ENCODE measurements at regions not wholly inside any gene's neighbourhood (a gene's known extent, or its start where the extent isn't known, plus 50 kb on each side); places are given as distances from the start of the nearest gene placed in this dataset.

- DNase-seq: no peak
- H4K20me1 ChIP-seq (ENCODE audit: insufficient read depth): no peaks in the 10 kb centered on the region
- H3K4me3 ChIP-seq: no peak overlapping the region
- H3K79me2 ChIP-seq (ENCODE audit: insufficient read depth): no peaks in the 10 kb centered on the region
- no peaks in the 10 kb centered on the region for H3K27me3 ChIP-seq (replicated peaks; ENCODE audit: insufficient read depth)
- H3K9me3 ChIP-seq (ENCODE audit: low read depth): no peaks in the 10 kb centered on the region
- TF ChIP-seq EZH2phosphoT487 (IDR thresholded peaks at IDR 0.05; ENCODE audit: insufficient read depth, low read depth) (no peak), EZH2 (IDR thresholded peaks at IDR 0.05; ENCODE audit: insufficient read depth, poor library complexity, severe bottlenecking) (no peak)
- no peak overlapping the region for H3K9ac ChIP-seq
- no peak overlapping the region for H2AFZ ChIP-seq
- H3K36me3 ChIP-seq (ENCODE audit: low read depth): no peaks in the 10 kb centered on the region
- H3K4me1 ChIP-seq (ENCODE audit: insufficient read depth): no peaks in the 10 kb centered on the region
- in situ Hi-C loops (cut with MboI): no loop called here
- 82% methylated on average over 1 of the region's 1 CpG for WGBS, 2 experiments (ENCODE audit: low coverage in 1 of 2, low lambda C conversion rate in 2 of 2, missing lambda C conversion rate in 2 of 2)
- H3F3A ChIP-seq (ENCODE audit: insufficient read depth): no peaks in the 10 kb centered on the region
- peaks cover 5% of the 10 kb centered on the region for H3K9me2 ChIP-seq (ENCODE audit: insufficient read depth)
- H3K4me2 ChIP-seq (ENCODE audit: unreplicated experiment): no peak overlapping the region
- no peak overlapping the region for H3K27ac ChIP-seq
Observed at GRCh38 chr2:180231015-180231414, 223.9 kb upstream of the CWC22 start.

DNA sequence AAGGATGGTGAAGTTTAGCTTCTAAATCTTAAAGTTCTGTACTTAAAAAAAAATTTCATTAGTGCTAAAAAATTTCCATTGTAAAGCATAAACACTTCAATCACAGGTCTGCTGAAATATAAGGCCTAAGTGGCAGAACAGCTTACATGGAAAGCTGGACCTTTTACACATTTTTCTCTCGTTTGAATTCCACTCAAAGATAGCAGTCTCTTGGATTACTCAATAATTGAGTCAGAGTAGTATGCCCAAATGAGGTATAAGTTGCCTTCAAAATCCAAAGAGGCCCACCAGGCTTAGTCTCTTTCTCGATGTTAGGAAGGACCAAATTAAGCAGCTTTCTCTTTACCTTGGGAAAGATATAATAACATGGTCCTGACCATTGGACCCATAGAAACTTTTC, 220.4 kb upstream of the CWC22 start:
- Histone ChIP-seq H3K9me2 (ENCODE audit: insufficient read depth) (peaks cover 5% of the 10 kb centered on the region), H3K9ac (no peak overlapping the region), H3K79me2 (ENCODE audit: insufficient read depth) (no peaks in the 10 kb centered on the region), H2AFZ (no peak overlapping the region), H3K9me3 (ENCODE audit: low read depth) (no peaks in the 10 kb centered on the region), H3K4me3 (no peak overlapping the region), H3F3A (ENCODE audit: insufficient read depth) (peaks cover 3% of the 10 kb centered on the region; the same call in 1 of the 2 replicates), H4K20me1 (ENCODE audit: insufficient read depth) (no peaks in the 10 kb centered on the region), H3K27ac (no peak overlapping the region), H3K36me3 (ENCODE audit: low read depth) (no peaks in the 10 kb centered on the region), H3K27me3 (replicated peaks; ENCODE audit: insufficient read depth) (no peaks in the 10 kb centered on the region), H3K4me2 (ENCODE audit: unreplicated experiment) (no peak overlapping the region), H3K4me1 (ENCODE audit: insufficient read depth) (peaks cover 5% of the 10 kb centered on the region; the same call in 1 of the 2 replicates)
- TF ChIP-seq EZH2 (IDR thresholded peaks at IDR 0.05; ENCODE audit: insufficient read depth, poor library complexity, severe bottlenecking) (no peak), EZH2phosphoT487 (IDR thresholded peaks at IDR 0.05; ENCODE audit: insufficient read depth, low read depth) (no peak)
- in situ Hi-C loops (cut with MboI): no loop called here
- peak; percentile 48 for DNase-seq
- 54% methylated on average over 2 of the region's 2 CpGs for WGBS, 2 experiments (ENCODE audit: low coverage in 1 of 2, low lambda C conversion rate in 2 of 2, missing lambda C conversion rate in 2 of 2)

- TF ChIP-seq EZH2 (IDR thresholded peaks at IDR 0.05; ENCODE audit: insufficient read depth, poor library complexity, severe bottlenecking) (no peak), EZH2phosphoT487 (IDR thresholded peaks at IDR 0.05; ENCODE audit: insufficient read depth, low read depth) (no peak)
- in situ Hi-C loops (cut with MboI): no loop called here
- Histone ChIP-seq H3K27ac (no peak overlapping the region), H3K4me3 (no peak overlapping the region), H2AFZ (no peak overlapping the region), H3K4me2 (ENCODE audit: unreplicated experiment) (no peak overlapping the region), H3K9me3 (ENCODE audit: low read depth) (no peaks in the 10 kb centered on the region), H3K36me3 (ENCODE audit: low read depth) (no peaks in the 10 kb centered on the region), H3K4me1 (ENCODE audit: insufficient read depth) (peaks cover 11% of the 10 kb centered on the region; the same call in 1 of the 2 replicates), H3K27me3 (replicated peaks; ENCODE audit: insufficient read depth) (no peaks in the 10 kb centered on the region), H3K9ac (no peak overlapping the region), H4K20me1 (ENCODE audit: insufficient read depth) (no peaks in the 10 kb centered on the region), H3K9me2 (ENCODE audit: insufficient read depth) (no peaks in the 10 kb centered on the region), H3F3A (ENCODE audit: insufficient read depth) (peaks cover 3% of the 10 kb centered on the region; the same call in 1 of the 2 replicates), H3K79me2 (ENCODE audit: insufficient read depth) (no peaks in the 10 kb centered on the region)
- no peak for DNase-seq
Observed at GRCh38 chr2:180225118-180225517, 218.0 kb upstream of the CWC22 start.

- peak; percentile 98 for DNase-seq
- Histone ChIP-seq H3K4me1 (ENCODE audit: insufficient read depth) (peaks cover 18% of the 10 kb centered on the region; the same call in 1 of the 2 replicates), H3K4me3 (no peak overlapping the region), H3K9ac (no peak overlapping the region), H3K27ac (0 out of 2 replicates have a peak overlapping the region, but pooled peaks have one; percentile 29), H4K20me1 (ENCODE audit: insufficient read depth) (no peaks in the 10 kb centered on the region), H3F3A (ENCODE audit: insufficient read depth) (peaks cover 3% of the 10 kb centered on the region; the same call in 1 of the 2 replicates), H3K36me3 (ENCODE audit: low read depth) (peaks cover 5% of the 10 kb centered on the region; the same call in 1 of the 2 replicates), H3K9me2 (ENCODE audit: insufficient read depth) (no peaks in the 10 kb centered on the region), H3K4me2 (ENCODE audit: unreplicated experiment) (no peak overlapping the region), H2AFZ (0 out of 2 replicates have a peak overlapping the region, but pooled peaks have one; percentile 21), H3K27me3 (replicated peaks; ENCODE audit: insufficient read depth) (no peaks in the 10 kb centered on the region), H3K79me2 (ENCODE audit: insufficient read depth) (no peaks in the 10 kb centered on the region), H3K9me3 (ENCODE audit: low read depth) (no peaks in the 10 kb centered on the region)
- in situ Hi-C loops (cut with MboI): no loop called here
- WGBS, 2 experiments (ENCODE audit: low coverage in 1 of 2, low lambda C conversion rate in 2 of 2, missing lambda C conversion rate in 2 of 2): 4 to 8% methylated on average over 1 of the region's 1 CpG
- TF ChIP-seq EZH2 (IDR thresholded peaks at IDR 0.05; ENCODE audit: insufficient read depth, poor library complexity, severe bottlenecking): no peak
- no peak for TF ChIP-seq EZH2phosphoT487 (IDR thresholded peaks at IDR 0.05; ENCODE audit: insufficient read depth, low read depth)
Observed at GRCh38 chr2:180222644-180223043, 215.5 kb upstream of the CWC22 start.

DNA sequence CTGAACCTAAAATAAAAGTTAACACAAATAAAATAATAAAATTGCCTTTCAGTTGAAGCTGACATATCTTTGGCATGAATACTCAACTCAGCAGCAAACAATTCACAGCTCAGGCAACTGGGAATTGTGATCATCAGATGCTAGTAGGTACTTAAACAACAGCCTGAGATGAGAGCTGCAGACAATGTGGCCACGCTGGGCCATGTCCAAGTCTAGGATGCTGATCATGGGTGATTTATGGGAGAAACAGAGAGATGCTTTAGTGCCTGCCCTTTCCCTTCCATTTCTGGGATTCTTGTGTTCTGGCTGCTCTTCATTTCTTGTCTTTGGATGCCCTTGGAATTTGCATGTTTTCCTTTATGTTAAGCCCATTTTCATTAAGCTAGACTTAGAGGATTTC, 212.4 kb upstream of the CWC22 start:
- peaks cover 18% of the 10 kb centered on the region; the same call in 1 of the 2 replicates for H3K4me1 ChIP-seq (ENCODE audit: insufficient read depth)
- H3F3A ChIP-seq (ENCODE audit: insufficient read depth): peaks cover 3% of the 10 kb centered on the region; the same call in 1 of the 2 replicates
- H2AFZ ChIP-seq: no peak overlapping the region
- H3K4me2 ChIP-seq (ENCODE audit: unreplicated experiment): no peak overlapping the region
- WGBS, 2 experiments (ENCODE audit: low coverage in 1 of 2, low lambda C conversion rate in 2 of 2, missing lambda C conversion rate in 2 of 2): 26 to 47% methylated on average over 1 of the region's 1 CpG
- no peaks in the 10 kb centered on the region for H4K20me1 ChIP-seq (ENCODE audit: insufficient read depth)
- no peak overlapping the region for H3K27ac ChIP-seq
- no peaks in the 10 kb centered on the region for H3K27me3 ChIP-seq (replicated peaks; ENCODE audit: insufficient read depth)
- peaks cover 5% of the 10 kb centered on the region; the same call in 1 of the 2 replicates for H3K36me3 ChIP-seq (ENCODE audit: low read depth)
- TF ChIP-seq EZH2phosphoT487 (IDR thresholded peaks at IDR 0.05; ENCODE audit: insufficient read depth, low read depth) (no peak), EZH2 (IDR thresholded peaks at IDR 0.05; ENCODE audit: insufficient read depth, poor library complexity, severe bottlenecking) (no peak)
- no peaks in the 10 kb centered on the region for H3K79me2 ChIP-seq (ENCODE audit: insufficient read depth)
- in situ Hi-C loops (cut with MboI): no loop called here
- H3K9me3 ChIP-seq (ENCODE audit: low read depth): no peaks in the 10 kb centered on the region
- no peaks in the 10 kb centered on the region for H3K9me2 ChIP-seq (ENCODE audit: insufficient read depth)
- H3K9ac ChIP-seq: no peak overlapping the region
- DNase-seq: peak; percentile 27
- H3K4me3 ChIP-seq: no peak overlapping the region
